B cell (primary cell): ENCODE measurements at regions not wholly inside any gene's neighbourhood (a gene's known extent, or its start where the extent isn't known, plus 50 kb on each side); places are given as distances from the start of the nearest gene placed in this dataset.

Source experiments
- ATAC-seq: fragments of 200-7000 bp; cut with Tn5 transposase; one replicate; pipeline ENCODE4 v1.10.0; 2021; ENCODE audit warnings: low read depth, mild to moderate bottlenecking, moderate number of reproducible peaks, moderate library complexity
- CTCF ChIA-PET: fragments of 350-600 bp; sonication (Branson Sonifier 250); formaldehyde crosslinking; loops from one replicate; lab custom pipeline; 2021; ENCODE audit warnings: antibody characterized with exemption, inconsistent platforms; lab: Charles Lee
- POLR2A ChIA-PET: fragments of 350-600 bp; sonication (Branson Sonifier 250); formaldehyde crosslinking; loops from one replicate; lab custom pipeline; 2021; ENCODE audit warnings: antibody characterized with exemption; lab: Charles Lee
- DNase-seq: peaks from one replicate; pipeline ENCODE4 v3.0.0; 2013
- H2AFZ ChIP-seq: 2 replicates; pipeline ENCODE4 v1.6.1; 2012; ENCODE audit warnings: mild to moderate bottlenecking, low read depth, low read length; ENCODE audit not compliant: insufficient read depth, poor library complexity, severe bottlenecking
- H3K27ac ChIP-seq, 2 donors: 1 replicate in 1 of 2; 2 replicates in 1 of 2; pipeline ENCODE4 v1.5.1; 2012 to 2013; ENCODE audit warnings: low read length in 2 of 2, mild to moderate bottlenecking in 2 of 2, moderate library complexity in 1 of 2
- H3K27me3 ChIP-seq, 4 experiments: fragments of 200-600 bp in 1 of 4; sonication (generic) in 1 of 4; replicated peaks in 1 of 4; 1 replicate in 2 of 4; 2 replicates in 2 of 4; pipeline versions ENCODE4 v1.6.1 to v1.7.0; 2013 to 2016; ENCODE audit warnings: low read length in 3 of 4, mild to moderate bottlenecking in 2 of 4, mixed read lengths in 1 of 4, moderate library complexity in 1 of 4; ENCODE audit not compliant: insufficient read depth in 4 of 4, control insufficient read depth in 3 of 4; ENCODE audit errors: control extremely low read depth in 1 of 4
- H3K36me3 ChIP-seq, 2 experiments: replicated peaks in 1 of 2; 1 replicate in 1 of 2; 2 replicates in 1 of 2; pipeline versions ENCODE4 v1.6.1 to v1.7.1; 2013; ENCODE audit warnings: low read length in 1 of 2; ENCODE audit not compliant: insufficient read depth in 2 of 2, control insufficient read depth in 1 of 2; ENCODE audit errors: control extremely low read depth in 1 of 2, extremely low read depth in 1 of 2
- H3K4me1 ChIP-seq, 2 donors: fragments of 200-600 bp in 1 of 2; sonication (generic) in 1 of 2; 1 replicate in 1 of 2; 2 replicates in 1 of 2; pipeline versions ENCODE4 v1.5.1 to v1.6.1; 2013 to 2017; ENCODE audit warnings: low read length in 2 of 2; ENCODE audit not compliant: control insufficient read depth in 2 of 2, insufficient read depth in 2 of 2
- H3K4me2 ChIP-seq: replicated peaks from 2 replicates; pipeline ENCODE3; 2012; ENCODE audit warnings: mild to moderate bottlenecking, low read depth, low read length; ENCODE audit not compliant: poor library complexity, severe bottlenecking
- H3K4me3 ChIP-seq, 5 experiments: fragments of 200-600 bp in 1 of 5; sonication (generic) in 1 of 5; 1 replicate in 3 of 5; 2 replicates in 2 of 5; pipeline versions ENCODE4 v1.5.1 to v1.7.0; 2011 to 2016; ENCODE audit warnings: low read length in 4 of 5, mild to moderate bottlenecking in 4 of 5, low read depth in 2 of 5, control low read depth in 1 of 5, moderate library complexity in 1 of 5; ENCODE audit not compliant: insufficient read depth in 1 of 5; ENCODE audit errors: control extremely low read depth in 1 of 5, extremely low read depth in 1 of 5
- H3K79me2 ChIP-seq: fragments of 200-600 bp; sonication (generic); one replicate; pipeline ENCODE4 v1.6.0; 2016; ENCODE audit warnings: low read length; ENCODE audit not compliant: control insufficient read depth, insufficient read depth
- H3K9ac ChIP-seq: fragments of 200-600 bp; sonication (generic); 2 replicates; pipeline ENCODE4 v1.6.1; 2017; ENCODE audit warnings: mild to moderate bottlenecking, low read length, moderate library complexity
- H3K9me3 ChIP-seq, 3 donors: one replicate each; pipeline versions ENCODE4 v1.6.1 to v1.7.1; 2013; ENCODE audit warnings: low read length in 2 of 3; ENCODE audit not compliant: control insufficient read depth in 2 of 3, insufficient read depth in 1 of 3; ENCODE audit errors: control extremely low read depth in 1 of 3
- H4K20me1 ChIP-seq: 2 replicates; pipeline ENCODE4 v1.6.0; 2012; ENCODE audit warnings: mild to moderate bottlenecking, low read length; ENCODE audit not compliant: insufficient read depth, control insufficient read depth, poor library complexity, severe bottlenecking
- H3K27ac Mint-ChIP-seq: one replicate; pipeline ENCODE4 v1.8.0; 2021; ENCODE audit warnings: mixed read lengths
- H3K27me3 Mint-ChIP-seq: one replicate; pipeline ENCODE4 v1.8.0; 2021; ENCODE audit warnings: mixed read lengths
- H3K4me1 Mint-ChIP-seq: one replicate; pipeline ENCODE4 v1.8.0; 2021; ENCODE audit warnings: mixed read lengths
- H3K4me3 Mint-ChIP-seq: one replicate; pipeline ENCODE4 v1.8.0; 2021; ENCODE audit warnings: mixed read lengths
- H3K9me3 Mint-ChIP-seq: one replicate; pipeline ENCODE4 v1.8.0; 2022; ENCODE audit warnings: mixed read lengths; ENCODE audit not compliant: insufficient read depth
- CTCF ChIP-seq: fragments of 200-600 bp; IDR thresholded peaks from one replicate; pipeline ENCODE4 v1.8.0; 2022; ENCODE audit warnings: antibody characterized with exemption, mild to moderate bottlenecking
- EZH2 ChIP-seq: IDR thresholded peaks from 2 replicates; pipeline ENCODE4 v1.6.1; 2012; ENCODE audit warnings: borderline replicate concordance, low read depth, mild to moderate bottlenecking, moderate library complexity, low read length; ENCODE audit not compliant: insufficient read depth, poor library complexity, severe bottlenecking
- WGBS: methylation state at CpG from one replicate; pipeline ENCODE4 v1.1.5; 2013; ENCODE audit warnings: missing lambda C conversion rate; ENCODE audit not compliant: insufficient coverage; 5-methylcytosine and 5-hydroxymethylcytosine counted together
- intact Hi-C: fragments of 100-400 bp; cut with micrococcal nuclease; formaldehyde crosslinking; loops from one replicate; pipeline ENCODE4 v1.10.0; 2022

- Histone ChIP-seq H3K79me2 (no peaks in the 10 kb centered on the region), H4K20me1 (no peaks in the 10 kb centered on the region), H3K27ac (no peak overlapping the region), H3K9me3 (peaks cover 4 to 13% (median 8%) of the 10 kb centered on the region in 3 donors), H3K27me3 (no peaks in the 10 kb centered on the region), H3K36me3 (no peaks in the 10 kb centered on the region), H3K4me3 (no peak overlapping the region), H3K4me1 (no peaks in the 10 kb centered on the region), H2AFZ (no peak overlapping the region), H3K9ac (no peak overlapping the region), H3K4me2 (no peak overlapping the region)
- Mint-ChIP-seq H3K27me3 (peaks cover 6% of the 10 kb centered on the region), H3K27ac (no peak overlapping the region), H3K4me1 (no peaks in the 10 kb centered on the region), H3K9me3 (peaks cover 7% of the 10 kb centered on the region), H3K4me3 (no peak overlapping the region)
- intact Hi-C loops = no loop called here
- POLR2A ChIA-PET = no interaction called here
- DNase-seq = no peak
- no peak for ATAC-seq
- TF ChIP-seq EZH2 (no peak), CTCF (no peak)
- CTCF ChIA-PET = no interaction called here
- no CpG with 5 or more reads among the region's 3 CpGs for WGBS
Observed at GRCh38 chr1:176341656-176342055, 121.3 kb upstream of the PAPPA2 start.

DNA sequence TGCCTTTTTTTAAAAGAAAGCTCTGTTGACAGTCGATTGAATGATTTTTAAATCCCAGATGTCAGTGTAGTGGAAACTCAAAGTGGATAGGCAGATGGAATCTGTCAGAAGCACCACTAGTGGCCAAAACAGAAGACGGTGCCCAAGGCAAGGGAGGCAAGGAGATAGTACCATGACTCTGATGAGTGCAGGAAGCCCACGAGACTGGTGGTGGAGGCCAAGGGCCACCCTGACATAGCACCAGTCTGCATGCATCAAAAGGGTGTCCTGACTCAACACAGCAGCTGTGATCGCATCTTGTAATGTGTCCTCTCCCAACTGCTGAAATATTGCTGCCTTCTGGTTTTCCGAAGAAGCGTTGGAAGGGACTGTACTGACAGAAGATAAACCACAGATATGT, 124.1 kb upstream of the PAPPA2 start:
- H3K4me1 Mint-ChIP-seq = no peaks in the 10 kb centered on the region
- Histone ChIP-seq H3K9me3 (peaks cover 0 to 3% (median 0%) of the 10 kb centered on the region in 3 donors), H3K79me2 (no peaks in the 10 kb centered on the region), H3K9ac (no peak overlapping the region), H3K27me3 (no peaks in the 10 kb centered on the region), H3K4me1 (no peaks in the 10 kb centered on the region), H3K36me3 (no peaks in the 10 kb centered on the region), H3K27ac (no peak overlapping the region), H2AFZ (no peak overlapping the region), H3K4me2 (no peak overlapping the region), H4K20me1 (no peaks in the 10 kb centered on the region), H3K4me3 (no peak overlapping the region)
- peaks cover 5% of the 10 kb centered on the region for H3K9me3 Mint-ChIP-seq
- POLR2A ChIA-PET = no interaction called here
- 79% methylated on average over 5 of the region's 6 CpGs for WGBS
- peaks cover 10% of the 10 kb centered on the region for H3K27me3 Mint-ChIP-seq
- no peak overlapping the region for H3K4me3 Mint-ChIP-seq
- DNase-seq (no peak), ATAC-seq (no peak)
- H3K27ac Mint-ChIP-seq = no peak overlapping the region
- TF ChIP-seq EZH2 (no peak), CTCF (no peak)
- intact Hi-C loops = no loop called here
- CTCF ChIA-PET = no interaction called here
